Stomach (tissue), 4 donors: ENCODE measurements at regions not wholly inside any gene's neighbourhood (a gene's known extent, or its start where the extent isn't known, plus 50 kb on each side); places are given as distances from the start of the nearest gene placed in this dataset.

Experiments
- EP300 ChIP-seq: sonication (generic); formaldehyde crosslinking; IDR thresholded peaks from one replicate; pipeline ENCODE4 v1.6.1; 2017; ENCODE audit warnings: antibody characterized with exemption
- POLR2A ChIP-seq, 4 donors: fragments of 450-650 bp; IDR thresholded peaks; one replicate each; pipeline ENCODE4 v1.6.1; 2016; ENCODE audit warnings: antibody characterized with exemption in 4 of 4, control low read depth in 2 of 4, mild to moderate bottlenecking in 1 of 4, moderate library complexity in 1 of 4
- POLR2AphosphoS5 ChIP-seq, 3 donors: sonication (generic); formaldehyde crosslinking; IDR thresholded peaks; one replicate each; pipeline ENCODE4 v1.6.1; 2016; ENCODE audit warnings: antibody characterized with exemption in 3 of 3
- TF ChIP-seq, protein P1 (sequence below), 7 experiments: fragments of 450-650 bp in 4 of 7; fragments of 200-600 bp in 3 of 7; sonication (generic) in 3 of 7; IDR thresholded peaks; one replicate each; pipeline ENCODE4 v1.5.1; 2016 to 2019; ENCODE audit warnings: antibody characterized with exemption in 7 of 7, control low read depth in 2 of 7, mild to moderate bottlenecking in 1 of 7

DNA sequence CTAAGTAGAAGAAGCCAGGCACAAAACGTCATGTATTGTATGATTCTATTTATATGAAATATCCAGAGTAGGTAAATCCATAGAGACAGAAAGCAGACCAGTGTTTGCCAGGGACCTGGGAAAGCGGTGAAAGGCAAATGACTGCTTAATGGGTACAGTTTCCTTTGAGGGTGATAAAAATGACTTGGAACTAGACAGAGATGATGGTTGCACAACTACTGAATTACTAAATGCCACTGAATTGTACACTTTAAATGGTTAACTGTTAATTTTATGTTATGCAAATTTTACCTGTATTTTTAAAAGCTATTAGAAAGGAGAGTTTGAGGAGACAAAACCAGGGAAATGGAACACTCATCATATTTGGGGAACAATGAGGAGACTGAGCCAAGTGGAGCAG lies 61.8 kb upstream of the USP47 start:
- TF ChIP-seq POLR2A (IDR thresholded peaks at IDR 0.05) (no peak), POLR2AphosphoS5 (IDR thresholded peaks at IDR 0.05) (no peak), EP300 (no peak)
- TF ChIP-seq, protein P1, sequence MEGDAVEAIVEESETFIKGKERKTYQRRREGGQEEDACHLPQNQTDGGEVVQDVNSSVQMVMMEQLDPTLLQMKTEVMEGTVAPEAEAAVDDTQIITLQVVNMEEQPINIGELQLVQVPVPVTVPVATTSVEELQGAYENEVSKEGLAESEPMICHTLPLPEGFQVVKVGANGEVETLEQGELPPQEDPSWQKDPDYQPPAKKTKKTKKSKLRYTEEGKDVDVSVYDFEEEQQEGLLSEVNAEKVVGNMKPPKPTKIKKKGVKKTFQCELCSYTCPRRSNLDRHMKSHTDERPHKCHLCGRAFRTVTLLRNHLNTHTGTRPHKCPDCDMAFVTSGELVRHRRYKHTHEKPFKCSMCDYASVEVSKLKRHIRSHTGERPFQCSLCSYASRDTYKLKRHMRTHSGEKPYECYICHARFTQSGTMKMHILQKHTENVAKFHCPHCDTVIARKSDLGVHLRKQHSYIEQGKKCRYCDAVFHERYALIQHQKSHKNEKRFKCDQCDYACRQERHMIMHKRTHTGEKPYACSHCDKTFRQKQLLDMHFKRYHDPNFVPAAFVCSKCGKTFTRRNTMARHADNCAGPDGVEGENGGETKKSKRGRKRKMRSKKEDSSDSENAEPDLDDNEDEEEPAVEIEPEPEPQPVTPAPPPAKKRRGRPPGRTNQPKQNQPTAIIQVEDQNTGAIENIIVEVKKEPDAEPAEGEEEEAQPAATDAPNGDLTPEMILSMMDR (IDR thresholded peaks at IDR 0.05) = no peak
